HCT116 (cell line): ENCODE measurements at regions not wholly inside any gene's neighbourhood (a gene's known extent, or its start where the extent isn't known, plus 50 kb on each side); places are given as distances from the start of the nearest gene placed in this dataset.

Source experiments
- ATAC-seq: fragments of 200-7000 bp; cut with Tn5 transposase; 2 replicates; pipeline ENCODE4 v1.9.1; 2020; ENCODE audit warnings: mild to moderate bottlenecking, moderate library complexity
- BruUV-seq: library from RNA; stranded (reverse); fragments of 400-500 nt; replicated peaks from 2 replicates; lab custom pipeline; 2021; lab: Mats Ljungman, UMichigan
- CTCF ChIA-PET: fragments of 300-600 bp; sonication (Branson Sonifier 250); formaldehyde crosslinking; loops from one replicate; lab custom pipeline; 2021; ENCODE audit warnings: antibody characterized with exemption; lab: Charles Lee
- POLR2A ChIA-PET: fragments of 300-600, 350-600 bp; sonication (Branson Sonifier 250); formaldehyde crosslinking; loops from one replicate; lab custom pipeline; 2021; ENCODE audit warnings: antibody characterized with exemption; lab: Charles Lee
- RAD21 ChIA-PET, 2 experiments: fragments of 300-600 bp; sonication (Branson Sonifier 250); formaldehyde crosslinking; loops; one replicate each; lab custom pipeline; 2023; ENCODE audit warnings: low total read pairs in 2 of 2; ENCODE audit not compliant: uncharacterized antibody in 2 of 2, unreplicated experiment in 2 of 2, low non-redundant PET in 1 of 2; lab: Charles Lee
- DNase-seq: peaks from one replicate; pipeline ENCODE4 v3.0.0-alpha.2; 2010; ENCODE audit warnings: low read depth, low spot score
- H2AFZ ChIP-seq: fragments of 200-600 bp; shearing (Covaris generic), sonication (generic); 2 replicates; pipeline ENCODE4 v1.6.1; 2017; ENCODE audit warnings: low read depth, mixed run types, mixed read lengths, antibody characterized with exemption, low read length; ENCODE audit not compliant: poor library complexity, severe bottlenecking
- H3K27ac ChIP-seq: 2 replicates; pipeline ENCODE4 v1.5.1; 2012; ENCODE audit warnings: low read depth, low read length
- H3K27me3 ChIP-seq: fragments of 200-600 bp; sonication (generic); 2 replicates; pipeline ENCODE4 v1.6.1; 2016; ENCODE audit warnings: mixed run types, low read length, mixed read lengths; ENCODE audit not compliant: insufficient read depth
- H3K36me3 ChIP-seq, 2 experiments: fragments of 200-500 bp in 1 of 2; fragments of 200-600 bp in 1 of 2; sonication (Bioruptor generic) in 1 of 2; sonication (generic) in 1 of 2; 2 replicates each; pipeline versions ENCODE4 v1.5.1 to v1.6.1; 2014 to 2016; ENCODE audit warnings: low read length in 2 of 2, inconsistent platforms in 1 of 2, mixed read lengths in 1 of 2, mixed run types in 1 of 2; ENCODE audit not compliant: insufficient read depth in 2 of 2, control insufficient read depth in 1 of 2
- H3K4me1 ChIP-seq, 2 experiments: fragments of 200-600 bp in 1 of 2; sonication (generic) in 1 of 2; 2 replicates each; pipeline versions ENCODE4 v1.5.1 to v1.6.1; 2012 to 2017; ENCODE audit warnings: low read length in 2 of 2, inconsistent platforms in 1 of 2, mild to moderate bottlenecking in 1 of 2, mixed read lengths in 1 of 2, mixed run types in 1 of 2, moderate library complexity in 1 of 2; ENCODE audit not compliant: insufficient read depth in 2 of 2, control insufficient read depth in 1 of 2
- H3K4me2 ChIP-seq: fragments of 200-600 bp; sonication (generic); 2 replicates; pipeline ENCODE4 v1.6.1; 2017; ENCODE audit warnings: mixed run types, low read length, mixed read lengths
- H3K4me3 ChIP-seq, 2 experiments: fragments of 200-600 bp in 1 of 2; sonication (generic) in 1 of 2; replicated peaks in 1 of 2; 2 replicates each; pipeline ENCODE4 v1.5.1; 2011 to 2016; ENCODE audit warnings: low read length in 2 of 2, control low read depth in 1 of 2, low read depth in 1 of 2, mild to moderate bottlenecking in 1 of 2, mixed read lengths in 1 of 2, mixed run types in 1 of 2
- H3K79me2 ChIP-seq: fragments of 200-600 bp; sonication (generic); 2 replicates; pipeline ENCODE4 v1.6.1; 2017; ENCODE audit warnings: mild to moderate bottlenecking, mixed run types, low read length, moderate library complexity, mixed read lengths; ENCODE audit not compliant: insufficient read depth
- H3K9ac ChIP-seq: fragments of 200-600 bp; sonication (generic); 2 replicates; pipeline ENCODE4 v1.6.1; 2016; ENCODE audit warnings: low read length, mixed read lengths
- H3K9me2 ChIP-seq: fragments of 200-600 bp; sonication (generic), shearing (Covaris generic); 2 replicates; pipeline ENCODE4 v1.6.1; 2017; ENCODE audit warnings: mixed run types, mild to moderate bottlenecking, moderate library complexity; ENCODE audit not compliant: insufficient read depth
- H3K9me3 ChIP-seq, 2 experiments: fragments of 200-500 bp in 1 of 2; fragments of 200-600 bp in 1 of 2; sonication (Bioruptor generic) in 1 of 2; sonication (generic) in 1 of 2; 2 replicates each; pipeline ENCODE4 v1.6.1; 2014 to 2017; ENCODE audit warnings: low read length in 2 of 2, mixed read lengths in 2 of 2, inconsistent platforms in 1 of 2, low read depth in 1 of 2, mild to moderate bottlenecking in 1 of 2, mixed run types in 1 of 2, moderate library complexity in 1 of 2; ENCODE audit not compliant: control insufficient read depth in 1 of 2, insufficient read depth in 1 of 2
- H4K20me1 ChIP-seq: fragments of 200-600 bp; sonication (generic), shearing (Covaris generic); 2 replicates; pipeline ENCODE4 v1.6.1; 2017; ENCODE audit warnings: mixed run types, mild to moderate bottlenecking, moderate library complexity; ENCODE audit not compliant: insufficient read depth
- CEBPB ChIP-seq: IDR thresholded peaks from 2 replicates; pipeline ENCODE4 v1.6.1; 2012; ENCODE audit warnings: low read depth
- EGR1 ChIP-seq: IDR thresholded peaks from 2 replicates; pipeline ENCODE4 v1.6.1; 2012; ENCODE audit warnings: low read depth
- EZH2phosphoT487 ChIP-seq: fragments of 200-600 bp; IDR thresholded peaks from 2 replicates; pipeline ENCODE4 v1.6.1; 2018; ENCODE audit warnings: antibody characterized with exemption, borderline replicate concordance
- JUND ChIP-seq: IDR thresholded peaks from 2 replicates; pipeline ENCODE4 v1.6.1; 2012
- MAX ChIP-seq: IDR thresholded peaks from 2 replicates; pipeline ENCODE4 v1.6.1; 2012
- POLR2A ChIP-seq: IDR thresholded peaks from 2 replicates; pipeline ENCODE4 v1.7.0; 2011; ENCODE audit warnings: borderline replicate concordance; ENCODE audit not compliant: insufficient read depth, insufficient read length; ENCODE audit errors: extremely low read depth
- SRF ChIP-seq: IDR thresholded peaks from 2 replicates; pipeline ENCODE4 v1.6.1; 2012; ENCODE audit warnings: low read depth
- TCF7L2 ChIP-seq: IDR thresholded peaks from 2 replicates; pipeline ENCODE4 v1.7.0; 2011; ENCODE audit warnings: borderline replicate concordance, inconsistent platforms; ENCODE audit not compliant: insufficient read depth, insufficient read length; ENCODE audit errors: extremely low read depth
- ZFX ChIP-seq: fragments of 450-650 bp; IDR thresholded peaks from 2 replicates; pipeline ENCODE4 v1.6.1; 2017
- ZNF274 ChIP-seq: fragments of 200-500 bp; sonication (Bioruptor generic); IDR thresholded peaks from 2 replicates; pipeline ENCODE4 v1.6.1; 2014; ENCODE audit warnings: mild to moderate bottlenecking, low read depth, low read length, inconsistent platforms
- intact Hi-C: fragments of 100-400 bp; cut with micrococcal nuclease; formaldehyde crosslinking; loops from 2 replicates; pipeline ENCODE4 v1.10.0; 2022
- TF ChIP-seq, protein P1 (sequence below): IDR thresholded peaks from 2 replicates; pipeline ENCODE4 v1.6.1; 2012
- TF ChIP-seq, protein P2 (sequence below): IDR thresholded peaks from 2 replicates; pipeline ENCODE4 v1.6.1; 2012; ENCODE audit warnings: low read depth
- TF ChIP-seq, protein P3 (sequence below): IDR thresholded peaks from 2 replicates; pipeline ENCODE4 v1.6.1; 2011; ENCODE audit warnings: mild to moderate bottlenecking, low read length, moderate library complexity; ENCODE audit not compliant: insufficient replicate concordance; ENCODE audit errors: extremely low read depth

DNA sequence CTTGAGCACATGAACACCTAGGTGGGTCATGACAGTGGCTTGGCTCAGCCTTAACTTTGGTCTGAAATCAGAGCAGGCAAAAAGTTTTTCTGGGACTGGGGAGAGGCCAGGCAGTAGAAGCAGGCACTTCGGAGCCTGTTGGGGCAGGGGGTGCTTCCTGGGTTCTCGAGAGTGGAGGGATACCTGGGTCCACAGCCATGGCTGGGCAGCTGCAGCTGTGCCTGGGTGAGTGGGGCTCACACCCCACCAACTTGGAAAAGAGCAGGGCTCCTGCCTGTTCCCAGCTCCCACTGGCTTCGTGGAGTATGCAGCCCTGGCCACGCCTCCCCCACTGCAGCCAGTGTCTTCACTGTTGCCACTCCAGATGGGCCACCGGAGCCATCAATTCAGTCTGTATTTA, 56.4 kb upstream of the NUDT6 start:
- peaks cover 10 to 20% of the 10 kb centered on the region in 2 experiments; a peak in 3 of 4 replicates for H3K9me3 ChIP-seq
- CTCF ChIA-PET = no interaction called here

More for the DNA sequence above, 56.4 kb upstream of the NUDT6 start:
- no peaks in the 10 kb centered on the region for H3K9me2 ChIP-seq
- peaks cover 0 to 37% of the 10 kb centered on the region in 2 experiments; a peak in 1 of 4 replicates for H3K36me3 ChIP-seq
- no peaks in the 10 kb centered on the region for H3K27me3 ChIP-seq
- BruUV-seq = no TSS peak
- no peaks in the 10 kb centered on the region for H3K4me1 ChIP-seq
- no peak overlapping the region for H2AFZ ChIP-seq
- DNase-seq (no peak), ATAC-seq (no peak)
- no peak overlapping the region for H3K4me2 ChIP-seq
- RAD21 ChIA-PET = no interaction called here
- H3K4me3 ChIP-seq = no peak overlapping the region
- no peaks in the 10 kb centered on the region for H4K20me1 ChIP-seq
- POLR2A ChIA-PET = no interaction called here
- intact Hi-C loops = no loop called here
- H3K27ac ChIP-seq = no peak overlapping the region
- TF ChIP-seq, protein P1, sequence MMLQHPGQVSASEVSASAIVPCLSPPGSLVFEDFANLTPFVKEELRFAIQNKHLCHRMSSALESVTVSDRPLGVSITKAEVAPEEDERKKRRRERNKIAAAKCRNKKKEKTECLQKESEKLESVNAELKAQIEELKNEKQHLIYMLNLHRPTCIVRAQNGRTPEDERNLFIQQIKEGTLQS = no peak
- TF ChIP-seq EGR1 = no peak
- TF ChIP-seq JUND = no peak
- no peak for TF ChIP-seq POLR2A
- TF ChIP-seq, protein P2, sequence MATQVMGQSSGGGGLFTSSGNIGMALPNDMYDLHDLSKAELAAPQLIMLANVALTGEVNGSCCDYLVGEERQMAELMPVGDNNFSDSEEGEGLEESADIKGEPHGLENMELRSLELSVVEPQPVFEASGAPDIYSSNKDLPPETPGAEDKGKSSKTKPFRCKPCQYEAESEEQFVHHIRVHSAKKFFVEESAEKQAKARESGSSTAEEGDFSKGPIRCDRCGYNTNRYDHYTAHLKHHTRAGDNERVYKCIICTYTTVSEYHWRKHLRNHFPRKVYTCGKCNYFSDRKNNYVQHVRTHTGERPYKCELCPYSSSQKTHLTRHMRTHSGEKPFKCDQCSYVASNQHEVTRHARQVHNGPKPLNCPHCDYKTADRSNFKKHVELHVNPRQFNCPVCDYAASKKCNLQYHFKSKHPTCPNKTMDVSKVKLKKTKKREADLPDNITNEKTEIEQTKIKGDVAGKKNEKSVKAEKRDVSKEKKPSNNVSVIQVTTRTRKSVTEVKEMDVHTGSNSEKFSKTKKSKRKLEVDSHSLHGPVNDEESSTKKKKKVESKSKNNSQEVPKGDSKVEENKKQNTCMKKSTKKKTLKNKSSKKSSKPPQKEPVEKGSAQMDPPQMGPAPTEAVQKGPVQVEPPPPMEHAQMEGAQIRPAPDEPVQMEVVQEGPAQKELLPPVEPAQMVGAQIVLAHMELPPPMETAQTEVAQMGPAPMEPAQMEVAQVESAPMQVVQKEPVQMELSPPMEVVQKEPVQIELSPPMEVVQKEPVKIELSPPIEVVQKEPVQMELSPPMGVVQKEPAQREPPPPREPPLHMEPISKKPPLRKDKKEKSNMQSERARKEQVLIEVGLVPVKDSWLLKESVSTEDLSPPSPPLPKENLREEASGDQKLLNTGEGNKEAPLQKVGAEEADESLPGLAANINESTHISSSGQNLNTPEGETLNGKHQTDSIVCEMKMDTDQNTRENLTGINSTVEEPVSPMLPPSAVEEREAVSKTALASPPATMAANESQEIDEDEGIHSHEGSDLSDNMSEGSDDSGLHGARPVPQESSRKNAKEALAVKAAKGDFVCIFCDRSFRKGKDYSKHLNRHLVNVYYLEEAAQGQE = no peak
- TF ChIP-seq, protein P3, sequence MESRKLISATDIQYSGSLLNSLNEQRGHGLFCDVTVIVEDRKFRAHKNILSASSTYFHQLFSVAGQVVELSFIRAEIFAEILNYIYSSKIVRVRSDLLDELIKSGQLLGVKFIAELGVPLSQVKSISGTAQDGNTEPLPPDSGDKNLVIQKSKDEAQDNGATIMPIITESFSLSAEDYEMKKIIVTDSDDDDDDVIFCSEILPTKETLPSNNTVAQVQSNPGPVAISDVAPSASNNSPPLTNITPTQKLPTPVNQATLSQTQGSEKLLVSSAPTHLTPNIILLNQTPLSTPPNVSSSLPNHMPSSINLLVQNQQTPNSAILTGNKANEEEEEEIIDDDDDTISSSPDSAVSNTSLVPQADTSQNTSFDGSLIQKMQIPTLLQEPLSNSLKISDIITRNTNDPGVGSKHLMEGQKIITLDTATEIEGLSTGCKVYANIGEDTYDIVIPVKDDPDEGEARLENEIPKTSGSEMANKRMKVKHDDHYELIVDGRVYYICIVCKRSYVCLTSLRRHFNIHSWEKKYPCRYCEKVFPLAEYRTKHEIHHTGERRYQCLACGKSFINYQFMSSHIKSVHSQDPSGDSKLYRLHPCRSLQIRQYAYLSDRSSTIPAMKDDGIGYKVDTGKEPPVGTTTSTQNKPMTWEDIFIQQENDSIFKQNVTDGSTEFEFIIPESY = no peak
- TF ChIP-seq CEBPB = no peak
- TF ChIP-seq MAX = no peak
- TF ChIP-seq EZH2phosphoT487 = no peak
- TF ChIP-seq ZFX = no peak
- no peak for TF ChIP-seq TCF7L2
- no peak for TF ChIP-seq ZNF274
- TF ChIP-seq SRF = no peak
- H3K79me2 ChIP-seq = peaks cover 7% of the 10 kb centered on the region; the same call in 1 of the 2 replicates
- no peak overlapping the region for H3K9ac ChIP-seq
